K562 (cell line): ENCODE measurements at regions not wholly inside any gene's neighbourhood (a gene's known extent, or its start where the extent isn't known, plus 50 kb on each side); places are given as distances from the start of the nearest gene placed in this dataset.

Source experiments
- ATAC-seq: fragments of 200-7000 bp; cut with Tn5 transposase; 3 replicates; pipeline ENCODE4 v1.9.1; 2020; ENCODE audit warnings: moderate library complexity
- BruUV-seq: library from RNA; stranded (reverse); fragments of 400-500 nt; replicated peaks from 2 replicates; lab custom pipeline; 2021; lab: Mats Ljungman, UMichigan
- CTCF ChIA-PET: fragments of 300-600 bp; formaldehyde crosslinking; extraction: SDS; loops from one replicate; lab custom pipeline; 2021; ENCODE audit warnings: low intra/inter-chr PET ratio; lab: Yijun Ruan, JAX
- POLR2A ChIA-PET: fragments of 300-600, 350-650 bp; sonication (Branson Sonifier 250); formaldehyde crosslinking; extraction: SDS; loops from one replicate; lab custom pipeline; 2021; ENCODE audit warnings: antibody characterized with exemption, inconsistent platforms; lab: Yijun Ruan, JAX
- DNase-seq, 4 experiments: peaks; one replicate each; pipeline versions ENCODE4 v3.0.0 to v3.0.0-alpha.2; 2011 to 2018; ENCODE audit warnings: low spot score in 3 of 4, mixed read lengths in 3 of 4; ENCODE audit errors: extremely low read depth in 1 of 4
- FAIRE-seq: peaks from 2 replicates; lab custom pipeline; 2011; peaks lifted over from hg19 to GRCh38; lab: Jason Lieb, UNC
- H2AFZ ChIP-seq: 2 replicates; pipeline ENCODE4 v1.6.0; 2011; ENCODE audit warnings: low read depth, low read length, control low read depth, inconsistent platforms
- H3K27ac ChIP-seq: fragments of 200-600 bp; 3 replicates; pipeline ENCODE4 v1.8.0; 2011; ENCODE audit warnings: low read depth, mild to moderate bottlenecking, control low read depth, inconsistent platforms, low read length, moderate library complexity, mixed read lengths; ENCODE audit errors: extremely low read depth
- H3K27me3 ChIP-seq, 2 experiments: fragments of 300-600 bp in 1 of 2; 2 replicates in 1 of 2; 3 replicates in 1 of 2; pipeline versions ENCODE4 v1.6.0 to v1.8.0; 2011; ENCODE audit warnings: inconsistent platforms in 2 of 2, low read length in 2 of 2, mild to moderate bottlenecking in 1 of 2, mixed read lengths in 1 of 2, moderate library complexity in 1 of 2; ENCODE audit not compliant: control insufficient read depth in 2 of 2, insufficient read depth in 2 of 2
- H3K36me3 ChIP-seq: fragments of 300-600 bp; 3 replicates; pipeline ENCODE4 v1.8.0; 2011; ENCODE audit warnings: mild to moderate bottlenecking, low read length, inconsistent platforms; ENCODE audit not compliant: control insufficient read depth, insufficient read depth
- H3K4me1 ChIP-seq, 2 experiments: fragments of 200-600 bp in 1 of 2; replicated peaks in 1 of 2; 2 replicates in 1 of 2; 3 replicates in 1 of 2; pipeline versions ENCODE4 v1.5.1 to v1.8.0; 2011; ENCODE audit warnings: inconsistent platforms in 2 of 2, low read length in 2 of 2, mild to moderate bottlenecking in 1 of 2, mixed read lengths in 1 of 2, moderate library complexity in 1 of 2; ENCODE audit not compliant: control insufficient read depth in 2 of 2, insufficient read depth in 2 of 2
- H3K4me2 ChIP-seq: 2 replicates; pipeline ENCODE4 v1.6.1; 2011; ENCODE audit warnings: low read length, control low read depth, inconsistent platforms, mixed read lengths; ENCODE audit not compliant: insufficient read depth
- H3K4me3 ChIP-seq: fragments of 200-600 bp; sonication (generic), shearing (Covaris generic); 2 replicates; pipeline ENCODE4 v1.5.1; 2016; ENCODE audit warnings: control low read depth, inconsistent platforms
- H3K79me2 ChIP-seq: fragments of 200-600 bp; 3 replicates; pipeline ENCODE4 v1.8.0; 2011; ENCODE audit warnings: low read length, inconsistent platforms; ENCODE audit not compliant: control insufficient read depth, insufficient read depth
- H3K9ac ChIP-seq, 2 experiments: 2 replicates each; pipeline versions ENCODE4 v1.6.0 to v1.6.1; 2011; ENCODE audit warnings: low read depth in 2 of 2, low read length in 2 of 2, control low read depth in 1 of 2, inconsistent platforms in 1 of 2, mild to moderate bottlenecking in 1 of 2, mixed read lengths in 1 of 2; ENCODE audit not compliant: insufficient read depth in 1 of 2
- H3K9me1 ChIP-seq: one replicate; pipeline ENCODE4 v1.6.0; 2011; ENCODE audit warnings: inconsistent platforms, mild to moderate bottlenecking, low read length, moderate library complexity; ENCODE audit not compliant: control insufficient read depth, insufficient read depth
- H3K9me3 ChIP-seq: replicated peaks from 2 replicates; pipeline ENCODE4 v1.5.1; 2011; ENCODE audit warnings: low read depth, low read length, inconsistent platforms; ENCODE audit not compliant: control insufficient read depth, insufficient read depth
- H4K20me1 ChIP-seq: replicated peaks from 2 replicates; pipeline ENCODE4 v1.6.1; 2011; ENCODE audit warnings: low read length, inconsistent platforms, mixed read lengths; ENCODE audit not compliant: control insufficient read depth, insufficient read depth
- BACH1 ChIP-seq: fragments of 200-800 bp; sonication (Bioruptor generic); IDR thresholded peaks from 2 replicates; pipeline ENCODE4 v1.6.1; 2016; ENCODE audit warnings: missing genetic modification characterization, missing compliant biosample characterization
- DDX20 ChIP-seq: fragments of 450-650 bp; IDR thresholded peaks from 2 replicates; pipeline ENCODE4 v1.6.1; 2016; ENCODE audit warnings: missing genetic modification characterization, low read depth, mild to moderate bottlenecking, missing compliant biosample characterization, moderate library complexity
- JUNB ChIP-seq: fragments of 450-650 bp; formaldehyde crosslinking; conservative IDR thresholded peaks from 2 replicates; pipeline ENCODE4 v1.4.0; 2020; ENCODE audit warnings: mild to moderate bottlenecking
- NFIC ChIP-seq: fragments of 450-650 bp; IDR thresholded peaks from 2 replicates; pipeline ENCODE4 v1.6.1; 2017; ENCODE audit warnings: mild to moderate bottlenecking, inconsistent platforms
- PCBP2 ChIP-seq: fragments of 200-400 bp; formaldehyde crosslinking; IDR thresholded peaks from 2 replicates; pipeline ENCODE4 v1.6.1; 2018; ENCODE audit warnings: low read length, low read depth, mild to moderate bottlenecking, moderate library complexity; ENCODE audit not compliant: poor library complexity, severe bottlenecking
- POLR2A ChIP-seq: fragments of 450-650 bp; conservative IDR thresholded peaks from 2 replicates; pipeline ENCODE4 v1.6.1; 2016
- YY1 ChIP-seq, 3 experiments: IDR thresholded peaks; 2 replicates each; pipeline ENCODE4 v1.6.1; 2011; ENCODE audit warnings: low read length in 2 of 3, mild to moderate bottlenecking in 2 of 3, moderate library complexity in 2 of 3, borderline replicate concordance in 1 of 3, control low read depth in 1 of 3, low read depth in 1 of 3; ENCODE audit not compliant: insufficient read depth in 3 of 3, insufficient replicate concordance in 2 of 3, control insufficient read depth in 1 of 3, insufficient read length in 1 of 3; ENCODE audit errors: extremely low read depth in 1 of 3
- ZBTB8A ChIP-seq: fragments of 450-650 bp; IDR thresholded peaks from 2 replicates; pipeline ENCODE4 v1.6.1; 2018; ENCODE audit warnings: mild to moderate bottlenecking, moderate library complexity; ENCODE audit not compliant: partially characterized antibody
- ZNF140 ChIP-seq: fragments of 250-450 bp; sonication (Bioruptor Pico); IDR thresholded peaks from 2 replicates; pipeline ENCODE4 v1.8.0; 2021; ENCODE audit warnings: moderate library complexity, mild to moderate bottlenecking, inconsistent platforms
- ZNF347 ChIP-seq: fragments of 450-650 bp; formaldehyde crosslinking; IDR thresholded peaks from 2 replicates; pipeline ENCODE4 v1.4.0; 2020; ENCODE audit warnings: low read depth, mild to moderate bottlenecking, moderate library complexity
- WGBS: fragments of 100-300 bp; shearing (Covaris generic); methylation state at CpG from one replicate; pipeline ENCODE4 v1.1.6; 2016; ENCODE audit warnings: low coverage, mixed read lengths; ENCODE audit not compliant: insufficient coverage; ENCODE audit errors: missing lambda C conversion rate; 5-methylcytosine and 5-hydroxymethylcytosine counted together
- in situ Hi-C: fragments of 300-500 bp; cut with MboI; formaldehyde crosslinking; loops from 4 replicates; pipeline ENCODE4 v1.15.0; 2018; ENCODE audit warnings: inconsistent platforms, mixed read lengths
- intact Hi-C: fragments of 100-400 bp; cut with micrococcal nuclease; formaldehyde crosslinking; loops from 2 replicates; pipeline ENCODE4 v1.14.2; 2022
- TF ChIP-seq, protein P1 (sequence below): fragments of 200-800 bp; sonication (Bioruptor generic); IDR thresholded peaks from 2 replicates; pipeline ENCODE4 v1.6.1; 2017; ENCODE audit warnings: missing genetic modification characterization, missing compliant biosample characterization
- TF ChIP-seq, protein P2 (sequence below): sonication (generic); formaldehyde crosslinking; IDR thresholded peaks from 2 replicates; pipeline ENCODE4 v1.8.0; 2022; ENCODE audit warnings: mild to moderate bottlenecking, missing genetic modification reagents
- TF ChIP-seq, protein P3 (sequence below): fragments of 450-650 bp; formaldehyde crosslinking; IDR thresholded peaks from 2 replicates; pipeline ENCODE4 v1.4.0; 2022; ENCODE audit warnings: mild to moderate bottlenecking, moderate library complexity

DNA sequence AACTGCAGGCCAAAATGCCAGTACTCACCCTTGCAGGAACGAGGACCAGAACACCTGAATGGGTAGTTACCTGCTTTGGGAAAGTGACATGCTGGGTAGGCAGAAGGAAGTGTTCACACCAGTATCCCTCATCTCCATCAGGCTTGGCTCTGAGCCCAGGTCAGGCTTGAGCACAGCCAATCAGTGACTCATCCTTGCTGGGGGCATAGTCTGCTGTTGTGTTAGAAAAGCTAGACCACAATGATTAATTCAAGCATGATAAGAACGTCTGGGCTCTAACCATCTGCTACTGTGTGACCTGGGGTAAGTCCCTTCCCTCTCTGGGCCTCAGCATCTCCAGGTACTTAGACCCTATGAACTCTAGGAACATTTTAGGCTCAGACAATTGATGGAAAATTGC, 450.4 kb downstream of the MIAT start:
- 0% methylated on average over 1 of the region's 2 CpGs for WGBS
- H2AFZ ChIP-seq = no peak overlapping the region
- no peaks in the 10 kb centered on the region for H3K9me3 ChIP-seq
- H3K79me2 ChIP-seq = no peaks in the 10 kb centered on the region
- POLR2A ChIA-PET = no interaction called here
- no peaks in the 10 kb centered on the region for H3K36me3 ChIP-seq
- no peaks in the 10 kb centered on the region for H3K4me1 ChIP-seq
- H3K4me3 ChIP-seq = no peak overlapping the region
- no peaks in the 10 kb centered on the region for H3K27me3 ChIP-seq
- no peaks in the 10 kb centered on the region for H4K20me1 ChIP-seq
- ATAC-seq = no peak
- H3K9ac ChIP-seq = no peak overlapping the region
- TF ChIP-seq BACH1 (tag) (no peak), JUNB (CRISPR knock-in tag) (no peak), NFIC (peak; percentile 22; the same call in 1 of the 2 replicates)
- DNase-seq = peak in 1 of 4 experiments; percentile 2
- intact Hi-C loops (no loop called here), in situ Hi-C loops (no loop called here)
- FAIRE-seq = no peak
- H3K9me1 ChIP-seq = no peaks in the 10 kb centered on the region
- BruUV-seq = no TSS peak
- CTCF ChIA-PET = no interaction called here
- H3K4me2 ChIP-seq = no peak overlapping the region
- no peak overlapping the region for H3K27ac ChIP-seq

DNA sequence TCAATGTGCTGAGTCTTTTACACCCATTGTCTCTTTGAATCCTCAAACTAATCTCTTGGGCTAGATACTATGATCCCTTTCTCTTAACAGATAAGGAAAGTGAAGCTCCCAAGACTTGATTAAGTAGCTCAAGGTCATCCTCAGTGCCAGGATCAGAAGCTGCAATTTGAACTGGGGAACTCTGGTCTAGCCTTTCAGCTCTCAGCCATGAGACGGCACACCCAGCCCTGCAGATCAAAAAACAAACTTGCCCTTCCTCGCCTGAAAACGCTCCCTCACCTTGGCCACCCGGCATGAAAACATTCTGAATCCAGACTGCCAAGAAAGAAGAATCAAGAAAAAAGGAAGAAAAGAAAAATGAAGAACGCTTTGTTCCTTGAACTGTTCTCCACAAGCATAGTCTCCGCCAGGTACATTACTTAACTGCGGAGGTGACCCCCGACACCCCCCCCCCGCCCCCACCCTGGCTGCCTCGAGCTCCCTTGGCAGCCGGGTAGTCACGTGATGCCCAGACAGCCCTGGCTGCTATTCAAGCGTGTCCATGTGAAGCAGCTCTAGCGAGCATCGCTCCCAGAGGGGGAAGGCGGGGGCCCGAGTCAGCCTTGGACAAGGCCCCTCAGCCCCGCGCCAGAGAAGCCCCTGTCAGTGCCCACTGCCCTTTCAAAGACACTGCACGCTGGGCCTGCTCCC, 451.2 kb downstream of the MIAT start:
- no peak overlapping the region for H2AFZ ChIP-seq
- H3K9me3 ChIP-seq = no peaks in the 10 kb centered on the region
- in situ Hi-C loops = no loop called here
- no peak for DNase-seq
- H4K20me1 ChIP-seq = no peaks in the 10 kb centered on the region
- no peaks in the 10 kb centered on the region for H3K9me1 ChIP-seq
- BruUV-seq = no TSS peak
- H3K4me1 ChIP-seq = no peaks in the 10 kb centered on the region
- no peak overlapping the region for H3K9ac ChIP-seq
- no peak overlapping the region for H3K27ac ChIP-seq
- no peaks in the 10 kb centered on the region for H3K36me3 ChIP-seq
- POLR2A ChIA-PET = no interaction called here
- under 1% methylated on average over 15 of the region's 20 CpGs for WGBS
- FAIRE-seq = no peak
- no peak for ATAC-seq
- H3K4me2 ChIP-seq = no peak overlapping the region
- intact Hi-C loops = no loop called here
- CTCF ChIA-PET = no interaction called here
- no peaks in the 10 kb centered on the region for H3K27me3 ChIP-seq
- H3K4me3 ChIP-seq = no peak overlapping the region
- H3K79me2 ChIP-seq = no peaks in the 10 kb centered on the region
- TF ChIP-seq YY1 (IDR thresholded peaks at IDR 0.05; ENCODE audit: borderline replicate concordance in 1 of 3, control insufficient read depth in 1 of 3, extremely low read depth in 1 of 3, insufficient read depth in 3 of 3, insufficient read length in 1 of 3, insufficient replicate concordance in 2 of 3, low read depth in 1 of 3, low read length in 2 of 3) (no peak), ZNF347 (CRISPR knock-in tag) (no peak), ZNF140 (no peak), PCBP2 (no peak), POLR2A (no peak), ZBTB8A (no peak), DDX20 (tag) (no peak)
- TF ChIP-seq, protein P1, sequence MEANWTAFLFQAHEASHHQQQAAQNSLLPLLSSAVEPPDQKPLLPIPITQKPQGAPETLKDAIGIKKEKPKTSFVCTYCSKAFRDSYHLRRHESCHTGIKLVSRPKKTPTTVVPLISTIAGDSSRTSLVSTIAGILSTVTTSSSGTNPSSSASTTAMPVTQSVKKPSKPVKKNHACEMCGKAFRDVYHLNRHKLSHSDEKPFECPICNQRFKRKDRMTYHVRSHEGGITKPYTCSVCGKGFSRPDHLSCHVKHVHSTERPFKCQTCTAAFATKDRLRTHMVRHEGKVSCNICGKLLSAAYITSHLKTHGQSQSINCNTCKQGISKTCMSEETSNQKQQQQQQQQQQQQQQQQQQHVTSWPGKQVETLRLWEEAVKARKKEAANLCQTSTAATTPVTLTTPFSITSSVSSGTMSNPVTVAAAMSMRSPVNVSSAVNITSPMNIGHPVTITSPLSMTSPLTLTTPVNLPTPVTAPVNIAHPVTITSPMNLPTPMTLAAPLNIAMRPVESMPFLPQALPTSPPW = no peak
- TF ChIP-seq, protein P2, sequence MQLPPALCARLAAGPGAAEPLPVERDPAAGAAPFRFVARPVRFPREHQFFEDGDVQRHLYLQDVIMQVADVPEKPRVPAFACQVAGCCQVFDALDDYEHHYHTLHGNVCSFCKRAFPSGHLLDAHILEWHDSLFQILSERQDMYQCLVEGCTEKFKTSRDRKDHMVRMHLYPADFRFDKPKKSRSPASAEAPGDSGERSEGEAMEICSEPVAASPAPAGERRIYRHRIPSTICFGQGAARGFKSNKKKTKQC = no peak
- TF ChIP-seq, protein P3, sequence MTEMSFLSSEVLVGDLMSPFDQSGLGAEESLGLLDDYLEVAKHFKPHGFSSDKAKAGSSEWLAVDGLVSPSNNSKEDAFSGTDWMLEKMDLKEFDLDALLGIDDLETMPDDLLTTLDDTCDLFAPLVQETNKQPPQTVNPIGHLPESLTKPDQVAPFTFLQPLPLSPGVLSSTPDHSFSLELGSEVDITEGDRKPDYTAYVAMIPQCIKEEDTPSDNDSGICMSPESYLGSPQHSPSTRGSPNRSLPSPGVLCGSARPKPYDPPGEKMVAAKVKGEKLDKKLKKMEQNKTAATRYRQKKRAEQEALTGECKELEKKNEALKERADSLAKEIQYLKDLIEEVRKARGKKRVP (CRISPR knock-in tag) = no peak
